ENCODE measurements at regions not wholly inside any gene's neighbourhood (a gene's known extent, or its start where the extent isn't known, plus 50 kb on each side); places are given as distances from the start of the nearest gene placed in this dataset.

- TF ChIP-seq POLR2A (IDR thresholded peaks at IDR 0.05; ENCODE audit: extremely low read depth, insufficient read length) (no peak), CTCF (IDR thresholded peaks at IDR 0.05; ENCODE audit: low read depth, low read length) (no peak)
Observed at GRCh38 chr12:24507827-24508226, 441.1 kb downstream of the BCAT1 start.

Data from NB4 (cell line).